ENCODE measurements at regions not wholly inside any gene's neighbourhood (a gene's known extent, or its start where the extent isn't known, plus 50 kb on each side); places are given as distances from the start of the nearest gene placed in this dataset.

DNA sequence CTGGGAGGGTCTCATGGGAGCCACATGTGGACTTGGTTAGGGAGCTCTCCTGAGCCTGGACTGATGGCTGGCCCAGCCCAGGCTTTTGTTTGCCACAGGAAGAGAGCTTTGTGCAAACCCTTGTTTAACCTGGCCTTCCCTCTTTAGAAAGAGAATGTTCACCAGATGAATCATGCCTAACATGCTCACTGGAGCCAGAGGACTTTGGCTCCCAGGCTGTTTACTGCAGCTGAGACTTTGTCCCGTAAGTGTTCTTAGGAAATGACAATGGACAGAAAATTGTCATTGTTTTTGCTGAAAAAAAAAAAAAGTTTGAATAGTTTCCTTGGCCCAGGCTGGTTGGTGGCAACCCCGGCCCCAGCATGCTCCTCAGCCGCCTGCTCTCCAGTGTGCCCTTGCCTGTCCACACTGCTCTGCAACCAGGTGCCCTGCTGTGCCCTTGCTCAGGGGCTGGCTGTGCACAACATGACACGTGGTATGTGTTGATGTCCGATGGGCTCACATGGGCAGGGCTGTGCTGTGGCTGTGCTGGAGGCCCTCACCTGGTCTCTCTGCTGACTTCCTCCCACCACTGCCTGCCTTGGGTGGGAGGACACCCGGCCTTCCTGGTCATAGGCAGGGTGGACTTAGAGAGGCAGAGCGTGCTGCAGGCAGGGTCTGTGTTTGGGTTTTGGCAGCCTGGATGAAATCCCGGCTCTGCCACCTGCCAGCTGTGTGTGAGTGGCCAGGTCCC lies 215.3 kb upstream of the ZNF32 start:
- TF ChIP-seq, protein P1, sequence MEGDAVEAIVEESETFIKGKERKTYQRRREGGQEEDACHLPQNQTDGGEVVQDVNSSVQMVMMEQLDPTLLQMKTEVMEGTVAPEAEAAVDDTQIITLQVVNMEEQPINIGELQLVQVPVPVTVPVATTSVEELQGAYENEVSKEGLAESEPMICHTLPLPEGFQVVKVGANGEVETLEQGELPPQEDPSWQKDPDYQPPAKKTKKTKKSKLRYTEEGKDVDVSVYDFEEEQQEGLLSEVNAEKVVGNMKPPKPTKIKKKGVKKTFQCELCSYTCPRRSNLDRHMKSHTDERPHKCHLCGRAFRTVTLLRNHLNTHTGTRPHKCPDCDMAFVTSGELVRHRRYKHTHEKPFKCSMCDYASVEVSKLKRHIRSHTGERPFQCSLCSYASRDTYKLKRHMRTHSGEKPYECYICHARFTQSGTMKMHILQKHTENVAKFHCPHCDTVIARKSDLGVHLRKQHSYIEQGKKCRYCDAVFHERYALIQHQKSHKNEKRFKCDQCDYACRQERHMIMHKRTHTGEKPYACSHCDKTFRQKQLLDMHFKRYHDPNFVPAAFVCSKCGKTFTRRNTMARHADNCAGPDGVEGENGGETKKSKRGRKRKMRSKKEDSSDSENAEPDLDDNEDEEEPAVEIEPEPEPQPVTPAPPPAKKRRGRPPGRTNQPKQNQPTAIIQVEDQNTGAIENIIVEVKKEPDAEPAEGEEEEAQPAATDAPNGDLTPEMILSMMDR (IDR thresholded peaks at IDR 0.05; ENCODE audit: low read depth, low read length) = no peak
- no peak for TF ChIP-seq EZH2phosphoT487 (IDR thresholded peaks at IDR 0.05; ENCODE audit: low read depth)
